Ectodermal cell (in vitro differentiated cells): ENCODE measurements at regions not wholly inside any gene's neighbourhood (a gene's known extent, or its start where the extent isn't known, plus 50 kb on each side); places are given as distances from the start of the nearest gene placed in this dataset.

Experiments used
- H3K27ac ChIP-seq: 2 replicates; pipeline ENCODE4 v1.7.0; 2013; ENCODE audit warnings: mild to moderate bottlenecking, low read depth, low read length; ENCODE audit not compliant: insufficient read depth, poor library complexity, severe bottlenecking
- H3K27me3 ChIP-seq: 2 replicates; pipeline ENCODE4 v1.7.0; 2013; ENCODE audit warnings: mild to moderate bottlenecking, low read length; ENCODE audit not compliant: insufficient read depth, control insufficient read depth, poor library complexity, severe bottlenecking
- H3K36me3 ChIP-seq: one replicate; pipeline ENCODE4 v1.7.0; 2013; ENCODE audit warnings: low read length; ENCODE audit not compliant: control insufficient read depth, insufficient read depth
- H3K4me1 ChIP-seq: one replicate; pipeline ENCODE4 v1.7.0; 2013; ENCODE audit warnings: low read length; ENCODE audit not compliant: control insufficient read depth, insufficient read depth
- H3K4me3 ChIP-seq: 2 replicates; pipeline ENCODE4 v1.7.0; 2013; ENCODE audit warnings: low read depth, low read length, control low read depth; ENCODE audit not compliant: insufficient read depth
- H3K9me3 ChIP-seq: 2 replicates; pipeline ENCODE4 v1.7.0; 2013; ENCODE audit warnings: mild to moderate bottlenecking, low read length, moderate library complexity; ENCODE audit not compliant: control insufficient read depth
- WGBS, 2 experiments: methylation state at CpG; one replicate each; pipeline ENCODE4 v1.1.7; 2013; ENCODE audit warnings: missing lambda C conversion rate in 2 of 2; 5-methylcytosine and 5-hydroxymethylcytosine counted together

GRCh38 chr11:69905611-69906452 is 86.6 kb upstream of the FGF3 start:
- Histone ChIP-seq H3K27me3 (no peaks in the 10 kb centered on the region), H3K4me3 (no peak overlapping the region)
- WGBS, 2 experiments, result 80 to 86% methylated on average over 13 of the region's 13 CpGs

GRCh38 chr11:69906453-69906907 is 87.3 kb upstream of the FGF3 start:
- H3K27ac ChIP-seq, result no peak overlapping the region

More at GRCh38 chr11:69905611-69906452, 86.6 kb upstream of the FGF3 start:
- Histone ChIP-seq H3K4me1 (peaks cover 3% of the 10 kb centered on the region), H3K9me3 (no peaks in the 10 kb centered on the region), H3K36me3 (no peaks in the 10 kb centered on the region), H3K27ac (no peak overlapping the region)

GRCh38 chr11:69907611-69908010 is 88.4 kb upstream of the FGF3 start:
- Histone ChIP-seq H3K4me1 (peaks cover 3% of the 10 kb centered on the region), H3K27me3 (no peaks in the 10 kb centered on the region), H3K9me3 (no peaks in the 10 kb centered on the region), H3K36me3 (no peaks in the 10 kb centered on the region), H3K27ac (no peak overlapping the region), H3K4me3 (no peak overlapping the region)
- 90 to 93% methylated on average over 11 of the region's 11 CpGs for WGBS, 2 experiments

More at GRCh38 chr11:69906453-69906907, 87.3 kb upstream of the FGF3 start:
- H3K4me3 ChIP-seq, result no peak overlapping the region
- WGBS, 2 experiments, result 83 to 88% methylated on average over 3 of the region's 3 CpGs
- no peaks in the 10 kb centered on the region for H3K27me3 ChIP-seq
- no peaks in the 10 kb centered on the region for H3K9me3 ChIP-seq
- H3K4me1 ChIP-seq, result peaks cover 3% of the 10 kb centered on the region
- no peaks in the 10 kb centered on the region for H3K36me3 ChIP-seq

DNA sequence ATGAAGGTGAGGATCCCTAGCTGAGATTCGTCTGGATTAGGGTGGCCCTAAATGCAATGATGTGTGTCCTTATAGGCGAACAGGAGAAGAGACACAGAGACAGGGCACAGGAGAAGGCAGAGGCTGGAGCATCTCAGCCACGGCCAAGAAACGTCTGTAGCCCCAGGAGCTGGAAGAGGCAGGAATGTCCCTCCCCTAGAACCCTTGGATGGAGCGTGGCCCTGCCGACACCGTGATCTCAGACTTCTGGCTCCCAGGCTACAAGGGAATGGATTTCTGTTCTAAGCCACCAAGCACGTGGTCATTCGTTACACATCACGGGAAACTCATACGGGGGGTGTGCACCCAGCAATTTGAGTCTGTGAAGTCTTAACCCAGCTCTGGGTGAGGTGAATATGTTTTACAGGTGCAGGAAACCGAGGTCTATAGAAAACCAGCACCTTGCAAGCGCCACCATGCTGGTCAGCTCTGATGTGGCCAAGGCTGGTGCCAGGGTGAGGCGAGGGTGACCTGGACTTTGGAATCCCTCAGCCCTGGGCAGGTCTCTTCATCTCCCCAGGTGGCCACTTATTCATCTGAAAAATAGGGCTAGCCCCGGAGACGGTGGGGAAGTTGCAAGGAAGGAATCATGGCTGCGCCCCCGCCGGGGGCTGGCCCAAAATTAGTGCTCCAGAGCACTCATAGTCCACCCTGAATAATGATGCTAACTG is 89.5 kb upstream of the FGF3 start:
- 85 to 86% methylated on average over 19 of the region's 19 CpGs for WGBS, 2 experiments
- H3K9me3 ChIP-seq, result no peaks in the 10 kb centered on the region
- no peaks in the 10 kb centered on the region for H3K36me3 ChIP-seq
- H3K27ac ChIP-seq, result no peak overlapping the region
- peaks cover 3% of the 10 kb centered on the region for H3K4me1 ChIP-seq
- no peaks in the 10 kb centered on the region for H3K27me3 ChIP-seq
- H3K4me3 ChIP-seq, result no peak overlapping the region

- no peaks in the 10 kb centered on the region for H3K36me3 ChIP-seq
- no peak overlapping the region for H3K27ac ChIP-seq
- no peaks in the 10 kb centered on the region for H3K27me3 ChIP-seq
- no peak overlapping the region for H3K4me3 ChIP-seq
- H3K4me1 ChIP-seq, result peaks cover 3% of the 10 kb centered on the region
- no peaks in the 10 kb centered on the region for H3K9me3 ChIP-seq
- WGBS, 2 experiments, result 79 to 80% methylated on average over 28 of the region's 28 CpGs
Observed at GRCh38 chr11:69909561-69910518, 90.6 kb upstream of the FGF3 start.

DNA sequence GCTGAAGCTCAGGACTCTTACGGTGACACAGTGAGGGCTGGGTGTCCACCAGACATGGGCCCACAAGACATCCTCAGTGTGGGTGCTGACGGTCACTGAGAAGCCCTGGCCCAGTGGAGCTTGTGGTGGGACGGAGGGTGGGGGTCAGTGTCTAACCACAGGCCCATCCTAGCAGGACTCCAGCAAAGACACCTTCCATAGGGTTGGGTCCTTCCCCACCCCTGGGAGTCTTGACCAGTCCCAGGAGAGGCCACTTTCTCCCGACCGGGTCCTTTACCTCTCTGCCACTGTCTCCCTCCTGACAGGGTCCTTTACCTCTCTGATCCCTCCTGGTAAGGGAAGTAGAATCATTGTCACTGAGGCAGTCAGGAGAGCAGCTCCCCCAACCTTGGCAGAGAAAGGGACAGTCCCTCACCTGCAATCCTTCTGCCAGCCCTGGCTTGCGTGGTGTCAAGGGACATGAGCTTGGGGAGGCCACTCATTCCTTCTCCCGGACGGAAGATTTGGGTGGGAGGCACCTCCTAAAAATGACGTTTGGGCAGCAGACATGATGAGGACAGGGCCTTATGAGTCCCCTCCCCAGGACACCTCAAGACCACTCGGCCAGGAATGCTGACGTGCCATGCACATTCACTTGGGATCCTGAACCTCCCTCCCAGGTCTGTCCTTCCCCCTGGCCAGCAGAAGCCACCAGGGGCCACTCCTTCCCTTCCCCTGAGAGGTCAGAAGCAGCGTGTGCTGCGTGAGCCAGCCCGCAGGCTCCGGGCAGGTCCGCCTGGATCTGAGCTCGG is 91.5 kb upstream of the FGF3 start:
- H3K9me3 ChIP-seq, result no peaks in the 10 kb centered on the region
- peaks cover under 1% of the 10 kb centered on the region for H3K27me3 ChIP-seq
- H3K27ac ChIP-seq, result no peak overlapping the region
- H3K4me3 ChIP-seq, result no peak overlapping the region
- peaks cover 3% of the 10 kb centered on the region for H3K4me1 ChIP-seq
- H3K36me3 ChIP-seq, result no peaks in the 10 kb centered on the region
- 85 to 86% methylated on average over 17 of the region's 17 CpGs for WGBS, 2 experiments

- WGBS, 2 experiments, result 81 to 84% methylated on average over 28 of the region's 28 CpGs
Observed at GRCh38 chr11:69911310-69912160, 92.3 kb upstream of the FGF3 start.

GRCh38 chr11:69912161-69912910 is 93.1 kb upstream of the FGF3 start:
- Histone ChIP-seq H3K27ac (no peak overlapping the region), H3K4me1 (no peaks in the 10 kb centered on the region), H3K27me3 (peaks cover 15% of the 10 kb centered on the region), H3K36me3 (no peaks in the 10 kb centered on the region), H3K4me3 (no peak overlapping the region), H3K9me3 (no peaks in the 10 kb centered on the region)
- 93 to 94% methylated on average over 22 of the region's 22 CpGs for WGBS, 2 experiments

More at GRCh38 chr11:69911310-69912160, 92.3 kb upstream of the FGF3 start:
- no peak overlapping the region for H3K4me3 ChIP-seq
- H3K9me3 ChIP-seq, result no peaks in the 10 kb centered on the region
- H3K4me1 ChIP-seq, result no peaks in the 10 kb centered on the region
- H3K27me3 ChIP-seq, result peaks cover 7% of the 10 kb centered on the region
- H3K27ac ChIP-seq, result no peak overlapping the region
- H3K36me3 ChIP-seq, result no peaks in the 10 kb centered on the region
